ENCODE measurements at regions not wholly inside any gene's neighbourhood (a gene's known extent, or its start where the extent isn't known, plus 50 kb on each side); places are given as distances from the start of the nearest gene placed in this dataset.

DNA sequence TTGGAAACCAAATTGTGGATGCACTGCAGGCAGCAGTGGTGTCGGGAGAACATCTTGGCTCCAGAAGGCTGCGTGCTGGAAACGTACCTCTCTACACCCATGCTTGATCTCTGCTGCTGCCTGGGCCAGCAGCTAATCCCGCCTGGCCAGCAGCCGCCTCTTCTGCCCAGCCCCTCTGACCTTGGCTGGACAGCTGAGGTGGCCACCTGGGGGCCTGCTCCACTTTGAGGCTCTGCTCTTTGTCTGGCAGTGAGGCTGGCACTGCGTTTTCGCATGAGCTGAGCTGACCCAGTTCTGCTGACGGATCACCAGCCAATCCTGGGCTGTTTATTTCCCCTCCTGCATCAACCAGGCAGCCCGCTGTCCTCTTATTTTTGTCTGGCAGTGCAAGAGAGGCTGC, 154.9 kb downstream of the TENT4A start:
- no peak for DNase-seq (ENCODE audit: low spot score)

DNA sequence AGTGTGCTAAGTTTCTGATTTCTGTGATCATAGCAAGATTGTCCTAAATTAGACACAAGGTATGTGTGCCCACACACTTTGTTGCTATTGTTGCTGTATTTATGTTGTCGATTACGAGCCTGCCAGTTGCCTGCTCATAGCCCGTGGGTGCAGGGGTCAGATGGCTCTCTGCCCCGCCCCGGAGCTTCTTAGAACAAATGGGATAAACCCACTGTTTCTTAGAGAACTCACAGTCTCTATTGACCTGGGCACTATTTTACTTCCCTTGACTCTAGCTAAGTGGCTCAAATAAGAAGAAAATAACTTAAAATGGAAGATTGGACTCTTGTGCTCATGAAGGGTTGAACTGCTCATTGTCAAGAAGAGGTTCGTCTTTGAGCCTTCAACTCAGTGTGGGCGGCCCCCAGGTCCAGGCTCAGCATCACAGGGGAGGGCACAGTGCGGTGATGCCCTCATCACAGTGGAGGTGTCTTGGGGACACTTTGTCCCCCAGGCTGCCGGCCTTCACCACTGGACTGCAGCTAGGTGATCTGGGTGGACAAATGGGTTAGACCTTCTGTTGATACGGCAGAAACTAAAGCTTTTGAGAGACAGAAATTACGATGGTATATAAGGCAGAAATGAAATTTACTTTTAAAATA, 155.5 kb downstream of the TENT4A start:
- DNase-seq (ENCODE audit: low spot score), result no peak

DNA sequence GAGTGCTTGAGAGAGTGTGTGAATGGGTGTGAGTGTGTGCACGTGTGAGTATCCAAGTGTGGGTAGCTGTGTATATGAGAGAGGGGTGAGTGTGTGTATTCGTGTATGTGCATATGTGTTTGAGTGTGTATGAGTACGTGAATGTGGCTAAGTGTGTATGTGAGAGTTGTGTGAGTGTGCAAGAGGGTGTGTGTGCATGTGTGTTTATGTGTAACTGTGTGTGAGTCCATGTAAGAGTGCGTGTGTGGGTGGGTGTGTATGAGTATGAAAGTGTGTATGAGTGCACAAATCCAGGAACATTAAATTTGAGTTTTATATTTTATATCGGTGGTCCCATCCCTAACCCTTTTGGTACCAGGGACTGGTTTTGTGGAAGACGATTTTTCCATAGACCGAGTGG, 156.4 kb downstream of the TENT4A start:
- DNase-seq (ENCODE audit: low spot score), result no peak

DNA sequence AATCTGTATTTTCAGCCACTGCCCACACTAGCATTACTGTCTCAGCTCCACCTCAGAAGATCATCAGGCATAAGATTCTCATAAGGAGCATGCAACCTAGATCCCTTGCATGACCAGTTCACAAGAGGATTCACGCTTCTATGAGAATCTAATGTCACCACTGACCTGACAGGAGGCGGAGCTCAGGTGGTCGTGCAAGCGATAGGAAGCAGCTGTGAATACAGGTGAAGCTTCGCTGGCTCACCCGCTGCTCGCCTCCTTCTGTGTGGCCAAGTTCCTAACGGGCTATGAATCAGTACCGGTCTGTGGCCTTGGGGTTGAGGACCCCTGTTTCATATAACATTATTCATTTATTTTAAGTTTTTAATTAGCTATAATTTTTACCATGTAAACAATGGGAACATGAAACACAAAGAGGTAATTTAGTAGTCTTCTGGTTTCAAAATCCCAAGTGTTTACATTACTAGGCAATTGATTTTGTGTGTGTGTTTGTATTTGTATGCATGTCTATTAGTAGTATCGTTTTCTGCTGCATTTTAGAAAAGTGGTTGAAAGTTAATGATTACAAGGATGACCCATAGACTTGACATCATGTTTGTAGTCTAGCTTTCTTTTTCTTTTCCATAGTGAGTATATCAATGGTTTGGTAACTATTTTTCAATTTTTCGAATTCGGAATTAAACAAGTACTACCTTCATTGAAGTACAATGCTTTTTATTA, 159.4 kb downstream of the TENT4A start:
- no peak for DNase-seq (ENCODE audit: low spot score)

DNA sequence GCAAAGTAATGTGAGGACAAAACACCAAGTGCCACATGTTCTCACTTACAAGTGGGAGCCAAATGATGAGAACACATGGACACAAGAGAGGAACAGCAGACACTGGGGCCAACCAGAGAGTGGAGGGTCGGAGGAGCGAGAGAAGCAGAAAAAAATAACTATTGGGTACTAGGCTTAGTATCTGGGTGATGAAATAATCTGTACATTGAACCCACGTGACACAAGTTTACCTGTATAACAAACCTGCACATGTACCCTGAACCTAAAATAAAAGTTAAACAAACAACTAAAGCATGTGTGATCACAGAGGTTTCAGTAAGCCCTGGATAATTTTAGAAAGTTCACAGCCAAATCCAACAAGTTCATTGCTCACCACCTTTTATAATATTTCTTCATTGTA, 160.1 kb downstream of the TENT4A start:
- DNase-seq (ENCODE audit: low spot score), result no peak

DNA sequence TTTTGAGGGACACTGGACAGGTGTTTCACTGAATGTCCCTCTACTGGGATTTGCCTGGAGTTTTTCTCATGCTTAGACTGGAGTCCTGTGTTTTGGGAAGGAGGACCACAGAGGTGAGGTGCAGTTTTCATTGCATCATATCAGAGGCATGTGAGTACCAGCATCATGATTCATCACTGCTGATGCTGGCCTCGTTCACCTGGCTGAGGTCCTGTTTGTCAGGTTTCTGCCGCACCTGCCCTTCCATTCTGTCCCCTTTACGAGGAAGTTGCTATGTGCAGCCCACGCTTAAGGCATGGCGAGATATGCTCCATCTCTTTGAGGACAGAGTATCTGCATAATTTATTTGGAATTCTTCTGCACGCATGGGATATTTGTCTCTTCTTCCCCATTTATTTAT, 162.1 kb downstream of the TENT4A start:
- peak; percentile 68 for DNase-seq (ENCODE audit: low spot score)

DNA sequence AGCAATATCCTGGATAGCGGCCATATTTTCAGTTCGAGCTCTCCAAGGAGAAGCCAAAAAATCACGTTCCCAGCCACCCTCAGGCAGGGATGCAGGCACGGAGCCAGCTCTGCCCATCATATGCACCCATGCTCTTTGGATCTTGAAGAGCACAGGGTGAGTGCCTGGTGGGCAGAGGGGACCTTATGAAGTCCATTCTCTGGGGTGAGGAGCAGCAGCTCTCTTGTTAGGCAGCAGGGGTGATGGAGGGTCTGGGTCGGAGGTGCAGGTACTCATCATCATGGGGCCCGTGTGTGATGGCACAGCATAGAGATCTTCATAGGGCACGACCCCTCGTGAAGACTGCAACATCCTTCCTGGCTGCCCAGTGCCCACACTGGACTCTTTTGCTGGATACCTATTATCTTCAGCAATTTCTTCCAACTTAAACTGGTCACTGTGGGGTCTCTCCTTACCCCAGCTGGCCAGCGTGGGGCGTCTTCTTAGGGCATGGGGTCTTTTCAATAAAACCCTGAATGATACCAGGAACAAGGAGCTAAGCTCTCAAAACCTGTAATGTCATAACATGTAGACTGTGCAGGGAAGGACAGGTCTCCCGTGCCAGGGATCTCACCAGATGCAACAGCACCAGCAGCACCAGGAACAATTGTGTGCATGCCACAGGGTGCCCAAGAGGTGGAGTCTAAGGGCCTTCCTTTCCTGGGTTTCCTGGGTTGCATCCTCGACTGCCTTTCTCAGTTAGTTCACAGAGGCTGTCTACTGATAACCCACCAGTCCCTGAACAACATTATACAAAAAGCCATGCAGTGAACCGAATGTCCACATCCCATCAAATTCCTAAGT, 165.0 kb downstream of the TENT4A start:
- no peak for DNase-seq (ENCODE audit: low spot score)

DNA sequence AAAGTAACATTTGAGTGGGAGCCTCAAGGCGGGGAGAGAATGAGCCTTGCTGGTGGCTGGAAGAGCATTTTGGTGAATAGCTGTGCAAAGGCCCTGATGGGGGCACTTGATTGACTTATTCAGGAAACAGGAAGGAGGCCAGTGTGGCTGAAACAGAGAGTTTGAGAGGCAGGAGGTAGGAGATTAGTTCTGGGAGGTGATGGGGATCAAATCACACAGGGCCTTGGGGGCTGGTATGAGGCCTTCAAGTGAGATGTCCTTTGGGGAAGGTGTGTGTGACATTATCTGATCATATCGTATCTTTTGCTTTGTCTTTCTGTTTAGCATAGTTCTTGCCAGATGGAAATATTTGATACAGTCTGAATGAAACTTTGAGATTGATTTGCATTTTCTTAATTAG, 172.3 kb downstream of the TENT4A start:
- DNase-seq (ENCODE audit: low spot score), result no peak

DNA sequence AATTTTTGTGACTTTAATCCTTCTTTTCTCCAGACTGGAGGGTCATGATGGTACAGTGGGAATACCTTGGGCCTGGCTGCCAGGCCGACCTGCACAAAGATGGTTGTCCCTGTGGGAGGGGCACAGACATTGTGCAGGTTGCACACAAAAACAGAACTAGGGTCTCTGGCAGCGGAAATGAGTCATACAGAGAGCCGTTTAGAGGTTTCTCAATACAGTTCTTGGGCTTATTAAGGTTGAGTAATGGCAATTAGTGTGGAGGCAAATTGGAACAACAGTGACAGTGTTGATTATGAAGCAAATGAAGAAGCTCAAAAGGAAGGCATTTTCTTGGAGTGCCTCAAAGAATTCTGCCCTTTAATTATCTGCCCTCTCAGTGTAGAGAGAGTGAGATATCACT, 173.6 kb downstream of the TENT4A start:
- no peak for DNase-seq (ENCODE audit: low spot score)

DNA sequence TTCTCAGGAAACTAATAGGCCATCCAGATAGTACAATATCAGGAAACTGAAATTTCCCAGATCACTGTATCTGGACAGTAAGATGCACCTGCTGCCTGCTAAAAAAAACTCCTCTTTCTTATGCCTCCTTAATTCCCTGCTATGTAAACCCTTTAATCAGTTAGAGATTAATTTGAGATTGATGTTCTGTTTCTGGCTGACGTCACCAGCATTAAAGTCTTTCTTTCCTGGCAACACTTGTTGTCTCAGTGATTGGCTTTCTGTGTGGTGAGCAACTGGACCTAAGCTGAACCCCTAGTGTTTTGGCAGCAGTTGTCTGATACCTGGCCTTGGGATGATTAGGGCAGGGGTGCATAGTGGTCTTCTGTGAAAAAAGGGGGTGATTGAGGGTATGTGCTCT, 175.8 kb downstream of the TENT4A start:
- DNase-seq (ENCODE audit: low spot score), result no peak

DNA sequence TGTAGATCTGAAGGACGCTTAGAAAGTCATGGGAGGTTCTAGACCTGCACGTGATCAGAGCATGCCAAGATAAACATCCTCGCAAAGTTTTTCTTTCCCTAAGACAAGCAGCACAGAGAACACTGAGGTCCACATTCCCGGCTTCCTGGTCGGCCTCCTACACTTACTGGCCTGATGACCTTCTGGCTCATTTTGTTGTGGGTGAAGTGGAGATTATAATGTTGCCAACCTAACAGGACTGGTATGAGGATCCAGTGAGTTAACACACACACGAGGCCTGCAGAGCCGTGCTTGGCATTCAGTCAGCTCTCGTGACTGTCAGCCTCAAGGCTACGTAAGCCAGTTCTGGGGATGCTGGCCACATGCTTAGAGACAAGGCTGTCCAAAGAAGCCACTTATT, 186.0 kb downstream of the TENT4A start:
- DNase-seq (ENCODE audit: low spot score), result no peak

DNA sequence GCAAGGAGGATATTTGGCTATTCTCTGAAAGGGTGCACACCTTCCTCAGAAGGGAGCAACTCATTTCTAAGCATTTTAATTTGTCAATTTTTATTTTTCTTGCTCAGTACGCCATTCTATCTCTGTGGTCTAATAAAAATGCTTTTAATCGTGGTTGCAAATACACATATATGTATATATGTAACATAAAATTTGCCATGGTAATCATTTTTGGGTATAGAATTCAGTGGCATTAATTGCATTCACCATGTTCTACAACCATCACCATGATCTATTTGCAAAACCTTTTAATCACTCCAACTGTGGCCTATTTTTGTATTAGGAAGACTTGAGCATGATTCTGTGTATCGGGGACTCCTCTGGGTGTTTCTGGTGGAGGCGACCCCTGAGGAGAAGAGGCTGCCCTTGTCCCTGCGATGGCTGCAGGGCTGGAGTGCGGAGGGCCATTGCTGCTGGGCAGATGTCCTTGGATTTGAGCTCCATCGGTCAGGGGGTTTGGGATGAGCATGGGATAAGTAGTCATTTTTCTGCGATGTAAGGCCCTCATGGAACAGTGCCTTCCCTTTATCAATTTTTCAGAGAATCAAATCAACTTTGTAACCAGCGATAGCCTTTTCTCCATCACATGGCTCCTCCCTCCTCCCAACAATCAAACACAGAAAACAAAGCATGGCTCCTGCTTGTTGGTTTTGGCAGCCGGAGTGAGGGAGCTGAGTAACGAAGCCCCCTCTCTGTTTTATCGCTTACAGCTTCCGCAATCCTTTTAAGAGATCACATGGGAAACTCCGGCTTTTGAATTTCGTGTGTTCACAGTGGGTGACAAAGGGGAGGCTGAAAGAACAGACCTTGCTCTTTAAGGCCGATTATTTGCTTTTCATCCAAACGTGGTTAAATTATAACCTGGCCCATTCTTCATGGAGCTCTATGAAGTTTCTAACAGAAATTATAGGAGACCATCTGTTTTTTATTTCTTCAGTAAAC, 187.3 kb downstream of the TENT4A start:
- no peak for DNase-seq (ENCODE audit: low spot score)

DNA sequence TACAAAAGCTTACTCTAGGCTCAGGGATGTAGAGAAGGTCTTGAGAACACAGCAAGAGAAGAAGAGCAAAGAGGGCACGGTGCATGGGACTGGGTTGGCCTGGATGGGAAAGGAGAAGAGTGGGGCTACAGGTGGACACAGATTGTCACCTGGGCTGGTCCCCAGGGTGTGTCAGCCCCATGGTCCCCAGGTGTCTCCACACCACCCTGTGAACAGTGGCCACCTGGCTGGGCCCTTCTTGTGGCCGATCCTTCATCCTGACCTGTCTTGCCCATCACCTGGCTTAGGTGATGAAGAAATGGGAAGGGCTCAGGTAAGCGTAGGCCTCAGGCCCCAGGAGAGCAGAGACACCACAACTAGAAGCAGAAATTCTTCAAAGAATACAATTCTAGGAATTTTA, 188.9 kb downstream of the TENT4A start:
- DNase-seq (ENCODE audit: low spot score), result no peak

DNA sequence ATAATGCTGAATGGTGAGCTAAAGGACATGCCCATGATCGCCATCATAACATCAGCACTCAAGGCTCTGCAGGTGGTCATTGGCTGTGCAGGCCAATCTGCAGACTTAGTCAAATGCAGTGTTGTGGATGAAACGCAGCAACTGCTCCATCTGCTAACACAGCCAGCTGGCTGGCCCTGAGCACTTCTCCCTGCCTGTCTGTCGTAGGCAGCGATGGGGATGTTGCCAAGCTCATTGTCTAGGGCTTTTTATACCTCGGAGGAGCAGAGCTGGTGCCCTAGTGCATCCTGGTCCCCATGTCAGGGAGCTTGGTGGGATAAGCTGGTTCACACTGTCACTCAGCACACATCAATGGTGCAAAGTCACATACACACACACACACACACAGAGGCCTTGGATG, 189.4 kb downstream of the TENT4A start:
- no peak for DNase-seq (ENCODE audit: low spot score)

DNA sequence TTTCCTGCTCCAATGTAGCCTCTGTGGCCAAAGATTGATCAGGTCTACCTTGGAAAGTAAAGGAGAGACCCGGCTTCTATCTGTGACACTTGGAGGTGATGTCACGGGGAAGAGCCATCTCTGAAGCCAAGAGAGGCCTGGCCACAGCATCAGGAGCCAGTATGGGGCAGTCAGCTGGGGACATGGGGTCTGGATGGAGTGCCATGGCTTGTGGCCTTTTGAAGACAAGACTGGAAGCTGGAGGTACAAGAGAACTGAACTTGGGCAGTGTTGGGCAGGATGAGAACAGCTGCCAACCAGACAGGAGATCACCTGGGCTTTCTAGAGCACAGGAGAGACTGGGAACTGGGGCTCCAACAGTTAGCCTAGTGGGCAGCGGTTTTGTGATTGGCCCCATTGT, 190.7 kb downstream of the TENT4A start:
- no peak for DNase-seq (ENCODE audit: low spot score)

DNA sequence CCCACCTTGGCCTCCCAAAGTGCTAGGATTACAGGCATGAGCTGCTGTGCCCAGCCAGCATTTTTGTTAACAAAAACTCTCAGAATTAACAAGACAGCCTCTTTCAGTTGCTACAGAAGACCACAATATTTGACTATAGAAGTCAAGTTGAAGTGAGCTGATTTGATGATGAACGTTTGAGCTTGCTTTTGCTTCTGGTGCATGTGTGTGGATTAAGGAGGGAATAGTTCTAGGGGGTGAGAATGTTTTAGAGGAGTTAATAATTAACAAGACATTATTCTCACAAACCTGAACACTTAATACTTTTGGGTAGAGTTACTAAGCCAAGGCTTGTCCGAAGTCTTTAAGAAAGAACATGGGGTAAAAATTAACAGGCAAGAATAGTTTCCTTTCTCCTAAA, 191.6 kb downstream of the TENT4A start:
- no peak for DNase-seq (ENCODE audit: low spot score)

DNA sequence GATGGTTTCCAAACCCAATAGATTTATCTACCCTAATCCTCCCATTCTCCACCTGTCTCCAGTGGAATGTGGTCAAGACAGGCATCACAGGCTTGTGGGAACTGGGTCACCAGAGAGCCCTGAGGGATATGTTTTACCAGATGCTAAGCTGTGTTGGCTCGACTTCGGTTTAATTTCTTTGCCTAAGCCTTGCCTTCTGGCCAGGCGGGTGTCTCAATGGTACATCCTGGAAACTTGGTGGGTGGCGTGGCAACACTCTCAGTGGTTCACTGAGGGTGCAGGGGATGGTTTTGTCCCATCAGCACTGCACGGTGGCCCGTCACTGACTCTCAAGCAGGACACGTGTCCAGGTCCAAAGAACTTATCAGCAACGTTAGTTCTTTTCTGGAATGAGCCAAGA, 192.2 kb downstream of the TENT4A start:
- no peak for DNase-seq (ENCODE audit: low spot score)

DNA sequence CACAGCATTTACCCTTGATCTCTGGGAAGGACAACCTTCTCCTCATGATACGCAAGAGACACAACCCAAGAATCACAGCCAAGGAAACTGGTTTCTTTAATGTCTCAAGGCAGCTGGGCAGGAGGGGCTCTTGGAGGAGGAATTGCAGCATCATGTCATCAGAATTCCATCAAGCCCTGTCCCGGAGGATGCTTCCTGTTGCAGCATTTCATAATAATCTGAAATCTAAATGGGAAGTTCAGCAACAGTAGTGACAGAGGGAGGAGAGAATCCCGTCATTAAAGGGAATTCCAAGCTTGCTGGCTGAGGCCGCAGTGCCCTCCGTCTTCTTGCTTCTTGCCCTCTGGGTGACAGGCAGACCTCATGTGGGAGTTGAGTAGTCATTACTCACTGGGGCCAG, 192.7 kb downstream of the TENT4A start:
- no peak for DNase-seq (ENCODE audit: low spot score)

DNA sequence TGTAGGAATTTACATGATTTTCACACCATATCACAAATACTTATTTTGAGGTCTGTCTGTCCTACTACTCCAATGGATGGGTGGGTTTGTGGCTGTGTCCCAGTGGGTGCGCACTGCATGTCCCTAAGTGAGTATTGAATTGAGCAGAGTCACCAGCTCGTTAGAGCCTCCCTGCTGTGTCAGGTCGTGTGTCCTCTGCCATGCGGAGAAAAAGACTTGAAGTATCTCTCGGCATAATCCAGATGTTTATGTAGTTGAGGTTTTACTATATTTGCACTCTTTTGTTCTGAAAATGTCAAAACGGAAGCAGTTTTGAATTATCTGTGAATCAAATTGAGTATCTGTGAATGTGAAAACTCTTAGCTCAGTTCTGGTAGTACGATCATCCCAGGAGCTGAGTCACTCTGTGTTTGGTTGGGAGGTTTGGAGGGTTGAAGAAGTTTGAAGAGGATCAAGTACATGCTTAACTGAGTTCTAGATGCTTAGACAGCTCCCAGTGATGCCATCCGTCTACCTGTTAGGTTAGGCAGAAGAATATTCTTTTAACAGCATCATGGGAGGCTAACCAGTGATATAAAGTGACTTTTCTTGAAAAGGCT, 194.2 kb downstream of the TENT4A start:
- no peak for DNase-seq (ENCODE audit: low spot score)

DNA sequence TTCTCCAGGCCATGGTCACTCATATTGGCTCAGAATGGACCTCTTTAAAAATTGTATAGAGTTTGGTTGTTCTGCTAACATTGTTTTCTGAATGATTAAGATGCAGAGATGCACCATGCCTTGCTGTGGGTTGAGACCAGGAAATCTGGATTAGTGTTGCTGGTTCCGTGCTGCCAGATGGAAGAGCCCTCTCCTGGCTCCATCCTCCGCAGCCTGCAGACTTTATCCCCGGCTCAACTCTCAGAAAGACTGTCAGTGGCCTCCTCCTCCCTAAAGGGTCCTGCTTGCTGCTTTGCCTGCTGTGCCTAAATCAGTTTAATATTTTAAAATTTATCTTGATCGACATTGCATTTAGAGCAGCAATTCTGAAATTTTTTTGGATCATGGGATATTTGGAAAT, 196.7 kb downstream of the TENT4A start:
- DNase-seq (ENCODE audit: low spot score), result no peak

DNA sequence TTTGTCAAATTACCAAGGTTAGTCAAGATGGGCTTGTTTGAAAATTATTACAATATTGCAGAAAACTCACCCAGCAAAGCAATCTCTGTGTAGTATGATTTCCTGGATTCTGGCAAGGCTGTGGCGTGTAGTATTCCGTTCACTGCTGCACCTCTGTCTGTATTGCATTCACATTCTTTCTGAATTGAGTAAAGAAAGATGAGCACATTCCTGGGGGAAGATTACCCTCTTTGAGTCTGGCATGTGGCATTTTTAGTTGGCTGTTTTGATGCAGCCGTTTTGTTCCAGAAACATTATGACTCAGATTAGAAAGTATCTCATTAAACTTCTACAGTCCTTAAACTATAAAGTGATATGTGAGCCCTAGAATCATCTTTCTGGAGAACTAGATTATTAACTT, 197.7 kb downstream of the TENT4A start:
- DNase-seq (ENCODE audit: low spot score), result no peak

All from ureter (tissue), 1 donor.